ENCODE measurements at regions not wholly inside any gene's neighbourhood (a gene's known extent, or its start where the extent isn't known, plus 50 kb on each side); places are given as distances from the start of the nearest gene placed in this dataset.

GRCh38 chr1:81128079-81128478 lies 672.7 kb upstream of the ADGRL2 start:
- TF ChIP-seq CTCF (IDR thresholded peaks at IDR 0.05) (no peak), POLR2AphosphoS5 (IDR thresholded peaks at IDR 0.05) (no peak), POLR2A (IDR thresholded peaks at IDR 0.05) (no peak), EP300 (IDR thresholded peaks at IDR 0.05) (no peak)

All from sigmoid colon (tissue), 4 donors.